Right hindlimb (tissue), 1 donor: ENCODE measurements at regions not wholly inside any gene's neighbourhood (a gene's known extent, or its start where the extent isn't known, plus 50 kb on each side); places are given as distances from the start of the nearest gene placed in this dataset.
"Not testable (repeated sequence)": the region's sequence is repeated elsewhere in the genome, so short reads cannot be mapped to it uniquely, and the experiment has no call there.

Experiments used
- DNase-seq: peaks from one replicate; pipeline ENCODE4 v3.0.0-alpha.2; 2018

DNA sequence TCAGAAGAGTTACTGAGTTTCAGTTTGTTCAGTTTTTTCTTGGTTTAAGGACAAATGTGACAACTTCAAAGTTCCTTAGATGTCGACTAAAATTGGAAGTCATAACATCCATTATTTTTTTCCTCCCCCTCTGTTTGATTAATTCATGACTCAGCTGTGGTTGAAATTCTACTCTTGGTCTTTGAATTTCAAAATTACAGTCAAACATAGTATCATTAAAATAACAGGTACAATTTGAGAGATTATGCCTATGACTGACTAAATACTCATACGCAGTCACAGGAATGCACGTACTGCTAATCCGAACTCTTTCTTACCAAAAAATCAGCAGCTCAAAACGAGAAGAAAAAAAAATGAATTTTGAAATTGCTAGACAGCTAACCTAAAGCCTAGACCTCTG, 1434.8 kb downstream of the RAPGEF2 start:
- DNase-seq: no peak

DNA sequence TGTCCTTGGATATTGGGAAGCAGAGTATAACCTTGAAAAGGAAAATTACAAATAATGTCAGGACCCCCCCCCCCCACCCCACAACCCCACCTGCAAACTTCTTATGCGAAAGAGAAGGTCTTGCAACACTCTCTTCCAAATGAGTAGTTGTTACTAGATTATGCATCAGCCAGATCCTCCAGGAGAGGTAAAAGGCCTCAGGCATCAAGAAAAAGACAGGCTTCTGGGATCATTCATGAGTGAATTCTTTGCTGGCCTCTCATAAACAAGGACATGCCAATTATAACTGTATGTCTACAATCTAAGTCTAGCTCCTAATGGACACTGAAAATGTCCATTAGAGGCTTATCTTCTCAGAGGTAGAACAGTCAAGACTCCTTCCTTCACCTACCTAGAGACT, 1443.3 kb downstream of the RAPGEF2 start:
- no peak for DNase-seq

DNA sequence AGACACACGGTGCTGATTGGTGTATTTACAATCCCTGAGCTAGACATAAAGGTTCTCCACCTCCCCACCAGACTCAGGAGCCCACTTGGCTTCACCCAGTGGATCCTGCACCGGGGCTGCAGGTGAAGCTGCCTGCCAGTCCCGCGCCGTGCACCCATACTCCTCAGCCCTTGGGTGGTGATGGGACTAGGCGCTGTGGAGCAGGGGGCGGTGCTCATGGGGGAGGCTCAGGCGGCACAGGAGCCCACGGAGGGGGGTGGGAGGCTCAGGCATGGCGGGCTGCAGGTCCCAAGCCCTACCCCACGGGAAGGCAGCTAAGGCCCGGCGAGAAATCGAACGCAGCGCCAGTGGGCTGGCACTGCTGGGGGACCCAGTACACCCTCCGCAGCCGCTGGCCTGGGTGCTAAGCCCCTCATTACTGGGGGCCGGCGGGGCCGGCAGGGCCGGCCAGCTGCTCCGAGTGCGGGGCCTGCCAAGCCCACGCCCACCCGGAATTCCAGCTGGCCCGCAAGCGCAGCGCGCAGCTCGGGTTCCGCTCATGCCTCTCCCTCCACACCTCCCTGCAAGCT, 1447.2 kb downstream of the RAPGEF2 start:
- not testable (repeated sequence) for DNase-seq

DNA sequence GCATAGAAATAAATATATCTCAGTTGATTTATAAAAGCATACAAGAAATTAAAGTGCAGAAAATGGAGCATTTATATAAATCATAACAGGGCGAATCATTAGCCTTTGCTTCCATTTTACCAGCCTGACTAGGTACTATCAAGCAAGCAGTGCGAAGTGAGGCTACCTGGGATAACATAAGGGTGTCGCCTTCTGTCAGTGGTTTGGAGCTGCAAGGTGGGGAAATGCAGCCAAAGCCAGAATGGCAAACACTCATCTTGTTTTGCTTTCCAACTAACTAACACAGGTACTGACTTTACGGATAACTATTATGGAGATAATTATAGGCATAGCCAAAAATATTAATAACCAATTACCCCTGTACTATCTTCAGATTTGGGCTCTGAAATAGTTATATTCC, 1459.8 kb downstream of the RAPGEF2 start:
- no peak for DNase-seq

DNA sequence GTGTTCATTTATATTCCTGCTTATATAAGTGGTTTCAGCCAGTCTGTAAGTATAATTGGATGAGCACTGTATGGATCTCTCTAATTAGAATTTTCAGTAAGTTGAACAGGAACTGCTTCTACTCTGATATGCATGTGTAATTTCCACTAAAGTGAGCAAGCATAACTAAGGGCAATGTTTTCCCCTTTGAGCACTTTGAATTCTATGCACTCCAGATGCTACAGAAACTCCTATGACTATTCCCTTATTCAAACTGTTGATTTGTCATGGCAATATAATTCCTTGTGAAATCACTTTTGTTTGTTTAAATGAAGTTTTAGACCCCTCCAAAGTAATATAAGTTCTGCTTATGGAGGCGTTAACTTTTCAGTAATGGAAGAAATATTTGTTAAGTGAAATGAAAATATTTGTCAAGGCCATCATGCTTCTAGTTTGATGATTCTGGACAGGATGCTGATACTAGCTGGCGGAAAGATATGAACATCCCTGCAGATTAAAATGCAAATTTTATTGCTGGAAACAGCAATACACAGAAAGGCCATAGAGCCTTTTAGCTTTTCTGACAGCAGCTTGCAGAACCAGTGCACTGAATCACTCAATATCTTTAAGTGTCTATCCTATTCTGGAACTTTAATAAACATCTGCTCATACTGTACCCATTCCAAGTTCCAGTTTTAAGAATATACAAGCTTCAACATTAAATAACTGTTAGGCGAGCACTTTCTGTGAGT, 1460.8 kb downstream of the RAPGEF2 start:
- no peak for DNase-seq

DNA sequence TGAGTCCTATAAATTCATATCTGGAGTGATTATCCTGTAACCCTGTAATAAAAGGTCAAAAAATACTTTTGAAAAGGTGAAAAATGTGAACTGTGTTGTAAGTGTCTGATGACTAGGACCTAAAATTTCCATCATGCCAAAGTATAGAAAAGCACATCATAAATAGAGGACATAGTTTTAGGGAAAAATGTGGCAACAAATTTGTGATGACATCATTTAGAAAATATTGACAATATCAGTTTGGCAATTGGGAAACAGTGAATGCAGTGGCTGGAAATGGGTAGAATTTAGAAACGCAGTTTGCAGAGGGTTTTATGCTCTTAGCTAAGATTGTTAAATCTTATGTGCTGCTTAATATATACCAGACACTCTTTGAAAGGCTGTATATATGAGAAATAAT, 1464.8 kb downstream of the RAPGEF2 start:
- DNase-seq: no peak

DNA sequence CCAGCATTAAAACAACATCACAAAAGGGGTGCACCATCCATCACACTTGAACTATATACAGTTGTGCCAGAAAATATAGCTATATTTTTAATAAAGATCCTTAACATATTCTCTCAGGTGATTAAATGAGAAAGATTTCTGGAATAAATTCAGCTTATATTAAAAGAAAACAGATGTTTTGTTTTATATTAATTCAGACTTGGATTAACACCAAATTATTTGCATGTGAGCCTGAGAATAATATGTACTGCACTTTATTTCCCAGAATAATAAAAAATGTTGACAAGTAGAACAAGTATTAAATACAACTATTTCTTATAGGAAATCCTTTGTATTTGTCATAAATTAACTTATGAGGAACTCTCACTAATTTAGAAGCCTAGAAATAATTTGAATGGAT, 1467.4 kb downstream of the RAPGEF2 start:
- DNase-seq: no peak

DNA sequence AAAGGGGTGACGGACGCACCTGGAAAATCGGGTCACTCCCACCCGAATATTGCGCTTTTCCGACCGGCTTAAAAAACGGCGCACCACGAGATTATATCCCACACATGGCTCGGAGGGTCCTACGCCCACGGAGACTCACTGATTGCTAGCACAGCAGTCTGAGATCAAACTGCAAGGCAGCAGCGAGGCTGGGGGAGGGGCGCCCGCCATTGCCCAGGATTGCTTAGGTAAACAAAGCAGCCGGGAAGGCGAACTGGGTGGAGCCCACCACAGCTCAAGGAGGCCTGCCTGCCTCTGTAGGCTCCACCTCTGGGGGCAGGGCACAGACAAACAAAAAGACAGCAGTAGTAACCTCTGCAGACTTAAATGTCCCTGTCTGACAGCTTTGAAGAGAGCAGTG, 1471.4 kb downstream of the RAPGEF2 start:
- not testable (repeated sequence) for DNase-seq

DNA sequence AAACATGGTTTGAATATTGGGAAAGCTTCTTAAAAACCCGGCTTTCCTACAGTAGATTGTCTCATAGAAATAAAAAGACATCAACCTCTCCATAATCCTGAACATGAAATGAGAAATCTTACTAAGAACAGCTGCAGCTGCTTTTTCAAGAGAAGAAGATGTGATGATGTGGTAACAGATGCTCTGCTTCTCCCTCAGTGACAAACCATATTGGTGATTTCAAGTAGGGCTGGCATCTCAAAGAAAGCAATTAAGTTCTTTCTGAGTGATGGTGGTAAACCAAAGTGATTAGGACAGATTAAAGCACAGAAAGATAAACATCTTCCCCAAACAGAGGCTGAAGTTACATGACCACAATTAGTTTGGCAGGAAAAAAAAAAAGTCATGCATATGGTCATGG, 1477.7 kb downstream of the RAPGEF2 start:
- no peak for DNase-seq

DNA sequence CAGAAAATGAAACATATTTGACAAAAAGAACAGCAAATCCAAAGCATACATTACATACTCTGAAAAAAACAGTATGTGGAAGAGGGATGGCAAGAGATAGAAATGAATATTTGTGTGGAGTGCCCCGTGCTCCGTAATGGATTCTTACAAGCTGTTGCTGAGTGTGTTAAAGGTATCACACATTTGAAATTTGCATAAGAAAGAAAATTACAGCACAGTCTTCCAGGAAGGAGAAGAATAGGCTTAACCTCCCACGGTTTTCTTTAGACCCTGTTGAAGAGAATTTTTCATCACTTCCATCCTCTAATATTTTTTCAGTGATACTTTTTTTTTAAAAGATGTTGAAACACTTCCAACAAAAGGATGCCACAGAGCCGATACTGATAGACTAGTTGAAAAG, 1489.4 kb downstream of the RAPGEF2 start:
- no peak for DNase-seq

DNA sequence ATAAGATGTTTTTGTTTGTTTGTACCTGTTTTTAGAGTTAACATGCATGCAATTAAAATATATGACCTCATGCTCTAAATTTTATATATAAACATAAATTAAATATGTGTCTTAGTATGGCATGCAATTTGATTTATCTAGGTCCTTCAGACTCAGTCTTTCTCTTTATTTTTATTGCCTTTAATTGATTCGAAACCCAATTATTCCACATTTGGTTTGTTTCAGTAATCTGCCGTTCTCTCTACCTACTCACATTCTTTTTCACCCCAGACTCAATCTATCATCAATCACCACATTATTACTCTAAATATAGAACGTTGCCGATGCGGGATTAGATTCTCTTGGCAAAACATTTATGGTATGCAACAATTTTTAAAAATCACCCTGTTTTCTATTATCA, 1492.8 kb downstream of the RAPGEF2 start:
- no peak for DNase-seq

DNA sequence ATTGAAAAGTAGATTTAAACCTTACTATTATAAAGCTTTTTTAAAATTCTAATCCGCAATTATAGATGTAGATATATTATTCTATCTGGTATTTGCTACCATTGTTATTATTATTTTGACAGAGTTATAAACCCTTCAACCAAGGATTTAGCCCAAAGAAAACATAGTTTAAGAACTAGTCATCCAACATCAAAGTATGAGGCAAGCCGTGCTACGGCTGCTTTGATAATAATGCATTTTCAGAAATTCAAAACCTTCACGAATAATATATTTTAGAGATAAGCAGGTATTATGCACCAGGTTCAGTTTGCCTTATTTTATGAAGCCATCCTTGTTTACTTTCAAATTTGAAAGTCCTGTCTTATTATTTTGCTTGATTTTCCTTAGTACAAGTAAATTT, 1501.7 kb downstream of the RAPGEF2 start:
- DNase-seq: no peak

DNA sequence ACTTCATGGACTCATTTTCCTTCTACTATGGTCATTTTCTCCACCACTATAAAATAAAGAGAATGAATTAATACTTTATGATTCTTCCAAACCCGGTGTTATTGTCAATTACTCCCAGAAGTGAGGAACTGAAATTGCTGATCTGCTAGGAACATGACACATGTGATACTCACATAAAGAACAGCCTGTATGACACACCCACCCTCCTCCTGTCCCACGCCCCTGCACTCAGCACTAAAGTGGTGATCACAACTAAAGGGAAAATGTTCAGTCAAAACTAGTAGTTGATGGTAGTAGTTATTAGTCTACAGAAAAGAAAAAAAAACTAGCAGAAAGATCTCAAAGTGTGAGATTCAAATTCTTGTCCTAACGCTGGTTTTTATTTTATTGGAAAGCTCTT, 1508.3 kb downstream of the RAPGEF2 start:
- no peak for DNase-seq

DNA sequence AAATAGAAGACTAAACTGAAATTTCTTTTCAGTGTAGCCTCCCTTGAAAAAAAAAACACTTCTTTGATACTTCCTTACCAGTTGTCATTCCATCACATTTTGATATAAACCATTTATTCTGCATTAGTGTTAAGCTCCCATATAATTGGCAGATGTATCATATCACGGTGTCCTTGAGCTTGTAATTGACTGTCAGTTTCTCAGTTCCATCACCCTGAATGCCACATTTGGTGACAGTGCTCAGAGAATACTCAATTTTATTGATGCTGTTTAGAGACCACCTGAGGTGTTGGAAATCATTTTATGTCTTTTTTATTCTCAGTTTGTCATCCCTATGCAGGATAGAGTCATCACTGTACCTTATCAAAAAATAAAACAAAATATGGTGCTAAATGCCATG, 1528.2 kb downstream of the RAPGEF2 start:
- DNase-seq: no peak

DNA sequence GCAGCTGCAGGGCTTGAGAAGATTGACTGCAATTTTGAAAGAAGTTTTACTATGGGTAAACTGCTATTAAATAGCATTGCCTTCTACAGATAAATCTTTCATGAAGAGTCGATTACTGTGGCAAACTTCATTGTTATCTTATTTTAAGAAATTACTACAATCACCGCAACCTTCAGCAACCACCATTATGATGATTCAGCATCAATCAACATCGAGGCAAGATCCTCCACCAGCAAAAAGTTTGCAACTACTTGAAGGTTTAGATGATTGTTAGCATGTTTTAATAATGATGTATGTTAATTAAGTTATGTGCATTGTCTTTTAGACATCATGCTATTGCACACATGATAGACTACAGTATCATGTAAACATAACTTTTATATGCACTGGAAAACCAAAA, 1511.0 kb downstream of the FSTL5 start:
- no peak for DNase-seq

DNA sequence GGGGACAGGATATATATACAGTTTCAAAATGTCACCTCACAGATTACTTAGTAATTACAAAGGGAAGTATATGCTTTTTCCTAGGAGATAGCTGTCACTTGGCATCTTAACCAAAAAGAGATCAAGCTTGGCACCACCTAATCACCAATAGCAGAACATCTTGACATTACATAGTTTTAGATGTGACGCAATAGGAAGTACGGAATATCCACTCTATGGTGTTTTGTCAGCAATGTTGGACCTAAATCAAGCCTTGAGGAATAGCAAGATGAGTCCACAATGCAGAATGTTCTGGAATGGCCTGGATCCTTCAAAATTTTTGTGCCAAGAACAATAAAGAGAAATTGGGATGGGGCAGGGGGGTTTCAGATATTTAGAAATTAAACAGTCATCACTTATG, 1488.2 kb downstream of the FSTL5 start:
- DNase-seq: no peak

DNA sequence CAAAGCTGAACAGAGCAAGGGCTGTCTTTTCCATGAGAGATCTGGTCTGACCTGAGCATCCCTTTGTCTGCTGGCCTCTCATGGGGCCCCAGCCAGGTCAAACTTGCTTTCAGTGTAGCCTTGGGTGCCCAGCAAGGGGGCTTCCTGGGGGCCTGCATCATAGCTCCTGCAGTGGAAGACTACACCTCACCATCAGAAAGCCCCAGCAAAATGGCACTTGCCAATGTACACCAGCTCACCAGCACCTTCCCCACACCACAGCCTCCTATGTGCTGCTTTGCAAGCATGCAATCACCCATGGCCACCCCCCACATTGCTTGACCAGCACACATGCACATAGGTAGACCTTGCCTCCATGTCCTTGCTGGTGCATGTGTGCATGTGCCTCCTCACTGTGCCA, 1478.1 kb downstream of the FSTL5 start:
- DNase-seq: no peak

DNA sequence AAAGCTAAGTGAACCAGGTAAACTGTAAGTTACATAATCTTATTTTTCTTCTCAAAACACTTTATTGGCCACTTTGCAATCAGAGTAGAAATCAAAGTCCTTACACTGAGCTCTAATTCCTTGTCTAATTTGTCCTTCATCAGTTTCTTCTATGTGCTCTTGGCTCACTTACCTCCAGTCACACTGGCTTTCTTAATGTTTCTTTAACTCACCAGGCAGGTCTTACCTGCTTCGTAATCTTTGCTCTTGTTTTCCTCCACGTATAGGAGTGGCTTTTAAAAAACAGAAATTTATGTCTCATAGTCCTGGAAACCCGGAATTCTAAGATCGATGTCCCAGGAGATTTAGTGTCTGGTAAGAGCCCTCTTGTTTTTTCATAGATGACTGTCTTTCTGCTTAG, 1462.1 kb downstream of the FSTL5 start:
- DNase-seq: no peak

DNA sequence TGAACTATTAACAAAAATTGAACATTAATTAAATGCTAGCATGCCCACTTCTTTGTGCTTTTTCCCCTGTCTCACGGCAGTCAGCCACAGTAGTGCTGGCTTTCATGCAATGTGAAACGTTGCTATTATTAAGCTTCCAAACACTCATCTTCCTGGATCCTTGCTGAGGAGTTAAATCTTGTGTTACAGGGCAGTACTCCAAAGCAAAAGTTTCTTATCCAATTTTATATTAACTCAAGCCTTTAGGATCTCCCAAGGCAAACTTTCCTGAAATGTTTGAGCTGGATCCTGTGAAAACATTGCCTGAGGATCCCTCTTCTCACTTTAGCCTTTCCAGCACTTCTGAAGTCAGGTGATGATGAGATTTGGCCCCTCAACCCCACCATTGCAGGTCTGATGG, 1454.8 kb downstream of the FSTL5 start:
- DNase-seq: peak; percentile 26

DNA sequence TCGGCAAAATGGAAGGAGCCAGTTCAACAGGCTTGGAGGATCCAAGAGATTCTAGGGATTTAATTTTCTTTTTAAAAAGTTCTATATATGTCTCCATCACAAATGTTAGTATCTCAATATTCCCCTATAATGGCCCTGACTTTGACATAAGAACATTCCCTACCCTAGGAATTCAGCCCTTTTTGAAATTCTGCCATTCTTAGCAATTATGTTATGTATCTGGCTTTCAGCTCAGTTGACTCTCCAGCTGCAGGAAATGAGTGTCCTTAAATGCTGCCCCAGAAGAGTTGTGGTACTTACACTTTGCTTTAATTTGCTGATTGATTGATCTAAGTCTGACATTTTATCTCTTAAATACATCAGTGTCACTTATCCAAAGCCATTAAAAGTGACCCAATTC, 1454.3 kb downstream of the FSTL5 start:
- DNase-seq: no peak

DNA sequence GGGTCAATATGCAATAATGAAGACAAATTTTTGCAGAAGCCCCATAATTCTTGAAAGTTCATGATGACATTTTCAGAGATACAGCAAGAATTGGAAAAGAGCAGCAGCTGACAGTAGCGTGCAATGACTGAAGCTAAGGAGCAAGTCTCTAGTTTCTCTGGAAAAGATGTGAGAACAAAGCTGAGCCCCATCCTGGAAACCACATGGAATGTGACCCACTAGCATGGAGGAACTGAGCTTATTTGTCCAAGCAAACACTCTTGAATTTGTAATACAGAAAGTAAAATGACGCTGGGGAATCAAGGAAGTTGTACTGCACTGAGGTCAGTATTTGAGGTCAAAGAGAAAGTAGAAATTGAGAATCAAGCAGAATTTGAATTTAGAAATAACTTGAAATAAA, 1447.2 kb downstream of the FSTL5 start:
- DNase-seq: no peak

DNA sequence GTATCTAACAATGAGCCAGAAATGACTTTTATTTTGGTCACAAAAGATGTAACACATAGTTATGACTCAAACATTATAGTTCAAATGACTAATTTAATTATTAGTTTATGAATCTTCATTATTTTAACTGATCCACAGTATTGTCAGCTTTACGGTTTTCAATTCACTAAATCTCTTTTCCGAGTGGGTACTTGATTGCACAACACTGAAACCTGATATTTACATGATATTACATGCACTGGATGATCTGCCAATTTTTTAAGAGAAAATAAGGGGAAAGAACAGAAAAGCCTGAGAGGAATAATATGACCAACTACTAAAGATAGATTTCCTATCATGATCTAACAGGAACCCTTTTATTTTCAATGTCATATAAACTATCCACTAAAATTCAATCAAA, 1446.0 kb downstream of the FSTL5 start:
- no peak for DNase-seq

DNA sequence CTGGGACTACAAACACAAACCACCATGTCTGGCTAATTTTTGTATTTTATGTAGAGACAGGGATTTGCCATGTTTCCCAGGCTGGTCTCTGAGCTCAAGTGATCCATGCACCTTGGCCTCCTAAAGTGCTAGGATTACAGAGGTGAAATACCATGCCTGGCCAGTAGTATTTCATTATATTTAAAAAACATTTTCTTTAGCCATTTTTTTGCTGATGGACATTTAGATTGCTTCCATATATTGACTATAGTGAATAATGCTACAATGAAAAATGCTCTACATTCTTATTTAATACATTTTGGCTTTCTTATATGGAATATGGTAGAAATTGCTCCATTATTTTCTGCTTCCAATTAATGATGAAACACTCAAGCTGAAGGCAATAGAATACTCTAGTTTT, 1439.7 kb downstream of the FSTL5 start:
- DNase-seq: no peak

DNA sequence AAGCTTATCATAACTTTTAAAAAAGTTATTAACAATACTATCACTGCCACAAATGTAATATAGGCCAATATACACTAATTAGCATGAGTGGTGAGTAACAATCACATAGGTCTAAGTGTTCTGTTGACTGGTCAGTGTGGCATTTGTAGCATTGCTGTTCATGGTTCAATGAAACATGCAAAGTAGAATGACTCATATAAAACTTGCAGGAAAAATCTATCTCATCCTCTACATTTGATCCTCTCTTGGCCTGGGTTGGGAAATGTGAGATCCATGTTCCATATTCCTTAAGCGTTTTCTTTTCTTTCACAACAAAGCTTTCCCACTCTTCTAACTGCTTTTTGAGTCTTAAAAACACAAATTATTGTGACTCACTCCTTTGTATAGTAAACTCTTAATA, 1418.7 kb downstream of the FSTL5 start:
- no peak for DNase-seq

DNA sequence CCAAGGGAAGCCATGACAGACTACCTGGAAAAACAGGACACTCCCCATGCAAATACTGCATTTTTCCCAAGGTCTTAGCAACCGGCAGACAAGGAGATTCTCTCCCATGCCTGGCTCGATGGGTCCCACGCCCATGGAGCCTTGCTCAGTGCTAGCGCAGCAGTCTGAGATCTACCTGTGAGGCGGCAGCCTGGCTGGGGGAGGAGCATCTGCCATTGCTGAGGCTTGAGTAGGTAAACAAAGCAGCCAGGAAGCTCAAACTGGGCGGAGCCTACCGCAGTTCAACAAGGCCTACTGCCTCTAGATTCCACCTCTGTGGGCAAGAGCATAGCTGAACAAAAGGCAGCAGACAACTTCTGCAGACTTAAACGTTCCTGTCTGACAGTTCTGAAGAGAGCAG, 1417.2 kb downstream of the FSTL5 start:
- DNase-seq: not testable (repeated sequence)
